GM19452 (cell line): ENCODE measurements at regions not wholly inside any gene's neighbourhood (a gene's known extent, or its start where the extent isn't known, plus 50 kb on each side); places are given as distances from the start of the nearest gene placed in this dataset.

ENCODE experiments used
- ATAC-seq: cut with Tn5 transposase; IDR thresholded peaks from one replicate; pipeline ENCODE4 v1.9.1; 2021; ENCODE audit not compliant: unreplicated experiment

DNA sequence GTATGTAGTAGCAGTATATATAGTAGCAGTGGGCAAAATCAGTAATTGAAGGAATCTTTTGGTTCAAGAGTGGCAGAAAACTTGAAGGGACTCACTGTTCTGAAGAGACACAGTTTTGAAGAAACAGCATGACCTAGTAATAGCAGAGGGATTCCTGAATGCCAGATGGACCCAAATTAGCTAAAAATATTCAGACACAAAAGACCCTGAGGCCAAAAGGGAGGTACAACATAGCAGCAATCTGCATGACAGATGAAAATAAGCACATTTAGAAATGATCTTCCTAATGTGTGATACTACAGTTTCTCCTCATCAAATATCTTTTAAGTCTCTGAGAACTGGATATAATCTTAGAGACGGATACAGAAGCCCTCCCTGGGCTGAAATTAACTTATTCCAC is 536.6 kb downstream of the PPARGC1A start:
- ATAC-seq: no peak

DNA sequence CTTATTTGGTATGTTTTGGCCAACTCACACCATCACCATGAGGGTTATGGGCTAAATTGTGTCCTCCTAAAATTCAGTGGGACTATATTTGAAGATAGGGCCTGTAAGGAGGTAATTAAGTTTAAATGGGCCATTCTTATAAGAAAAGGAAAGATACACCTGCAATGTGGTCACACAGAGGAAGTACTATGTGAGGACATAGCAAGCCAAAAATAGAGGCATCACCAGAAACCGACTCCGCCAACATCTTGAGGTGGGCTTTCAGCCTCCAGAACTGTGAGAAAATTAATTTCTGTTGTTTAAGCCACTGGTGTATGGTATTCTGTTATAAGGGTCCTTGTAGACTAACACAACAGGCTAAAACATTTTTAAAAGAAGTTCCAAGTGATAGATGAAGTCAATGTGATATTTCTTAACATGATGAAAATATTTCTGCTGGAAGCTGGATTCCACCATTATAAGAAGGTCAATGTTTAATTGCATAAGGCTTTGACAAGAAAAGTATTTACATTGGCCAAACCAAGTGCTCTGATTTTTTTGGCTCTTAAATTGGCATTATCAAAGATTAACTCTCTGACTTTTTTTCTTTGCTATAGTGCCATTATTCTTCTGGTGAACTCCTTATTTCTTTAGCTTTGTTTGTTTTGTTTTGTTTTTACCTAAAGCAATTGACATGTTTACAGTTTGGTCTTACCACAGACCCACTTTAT is 540.9 kb downstream of the PPARGC1A start:
- no peak for ATAC-seq

DNA sequence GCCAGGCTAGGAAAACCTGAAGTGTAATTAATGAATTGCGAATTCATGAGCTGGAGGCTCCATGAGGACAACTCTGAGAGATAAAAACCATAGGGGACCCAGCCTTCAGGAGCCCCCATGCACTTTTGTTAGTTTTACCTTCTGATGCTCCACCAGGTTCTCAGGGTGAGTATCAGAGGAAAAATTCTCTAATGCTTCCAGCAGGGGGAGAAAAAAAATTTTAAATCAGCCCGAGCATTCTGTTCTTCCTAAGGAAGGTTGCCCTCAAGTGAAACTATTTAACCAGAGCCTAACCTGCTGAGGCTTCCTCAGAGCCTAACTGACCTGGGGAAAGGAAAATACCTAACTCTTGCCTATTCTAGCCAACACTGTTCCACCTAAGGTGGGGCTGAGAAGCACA is 552.6 kb downstream of the PPARGC1A start:
- no peak for ATAC-seq

DNA sequence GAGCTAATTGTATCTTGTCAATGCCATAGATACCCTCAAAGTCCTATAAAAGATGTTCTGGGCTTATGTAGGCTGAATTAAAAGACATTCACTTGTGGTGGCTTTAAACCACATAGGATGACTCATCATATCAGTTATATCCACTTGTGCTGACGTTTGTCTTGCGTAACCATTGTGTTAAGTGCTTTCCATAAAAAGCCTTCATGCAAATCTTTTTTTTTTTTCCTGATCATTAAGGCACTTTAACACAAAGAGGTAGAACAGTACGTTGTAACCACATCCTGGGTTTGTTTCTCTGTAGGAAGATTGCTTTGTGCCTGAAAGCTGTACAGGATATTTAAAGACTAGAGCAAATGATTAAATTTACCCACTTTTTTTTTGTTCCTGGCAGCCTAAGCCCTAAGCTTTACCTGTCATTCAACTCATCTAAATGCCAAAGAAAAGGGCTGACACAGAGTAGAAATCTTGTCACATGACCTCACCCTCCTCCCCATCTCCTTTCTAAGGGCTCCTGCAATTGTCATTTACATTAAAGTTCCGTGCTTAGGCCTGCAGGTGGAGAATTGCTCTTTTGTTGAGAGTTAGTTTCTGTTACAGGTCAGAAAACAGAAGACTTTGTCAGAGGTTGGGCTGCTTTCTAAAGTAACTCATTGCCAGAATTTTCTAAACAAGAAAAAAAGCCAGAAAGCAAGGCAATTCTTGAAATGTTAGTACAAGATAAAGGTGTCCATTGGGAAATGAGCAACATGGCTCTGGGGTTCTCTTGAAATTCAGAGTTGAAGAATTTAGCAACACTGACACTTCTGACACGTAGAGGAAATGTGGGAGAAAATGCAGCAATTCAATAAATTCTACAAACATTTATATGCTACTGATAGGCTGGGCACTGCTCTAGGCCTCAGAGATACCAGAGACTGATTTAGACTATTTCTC is 555.6 kb downstream of the PPARGC1A start:
- ATAC-seq: peak; percentile 82

DNA sequence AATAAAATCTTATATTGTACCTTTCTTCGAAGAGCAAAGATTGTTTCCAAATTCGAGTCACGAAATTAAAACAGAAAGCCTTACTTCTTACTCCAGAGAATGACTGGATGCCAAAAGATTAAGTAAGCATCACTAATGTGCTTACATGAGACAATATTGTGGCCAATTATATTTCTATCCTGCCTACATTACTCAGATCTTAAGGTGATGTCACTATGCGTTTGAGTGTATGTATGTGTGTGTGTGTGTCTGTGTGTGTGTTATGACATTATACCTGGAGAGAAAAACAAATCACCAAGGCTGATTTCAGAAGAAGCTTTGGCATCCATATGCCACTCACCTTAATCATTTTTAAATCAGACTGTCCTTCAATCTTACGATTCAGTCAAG is 556.3 kb downstream of the PPARGC1A start:
- ATAC-seq: no peak

DNA sequence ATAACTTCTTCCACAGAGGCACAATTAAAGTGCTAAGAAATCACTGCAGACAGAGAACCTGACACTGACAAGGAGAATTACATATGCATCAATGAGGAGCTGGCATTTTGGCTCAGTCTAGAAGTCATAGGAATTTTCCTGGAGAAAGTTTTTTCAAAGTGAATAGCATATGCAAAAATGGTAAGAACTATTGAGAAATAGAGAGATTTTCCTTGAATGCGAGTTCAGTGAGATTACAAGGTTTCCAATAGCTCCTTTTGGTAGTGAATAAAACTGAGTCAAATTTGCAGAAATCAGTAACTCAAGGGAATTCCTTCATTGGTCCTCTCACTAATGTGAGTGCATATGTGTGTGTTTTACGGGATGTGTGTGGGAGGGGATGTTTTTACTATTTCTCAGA is 557.5 kb downstream of the PPARGC1A start:
- no peak for ATAC-seq

DNA sequence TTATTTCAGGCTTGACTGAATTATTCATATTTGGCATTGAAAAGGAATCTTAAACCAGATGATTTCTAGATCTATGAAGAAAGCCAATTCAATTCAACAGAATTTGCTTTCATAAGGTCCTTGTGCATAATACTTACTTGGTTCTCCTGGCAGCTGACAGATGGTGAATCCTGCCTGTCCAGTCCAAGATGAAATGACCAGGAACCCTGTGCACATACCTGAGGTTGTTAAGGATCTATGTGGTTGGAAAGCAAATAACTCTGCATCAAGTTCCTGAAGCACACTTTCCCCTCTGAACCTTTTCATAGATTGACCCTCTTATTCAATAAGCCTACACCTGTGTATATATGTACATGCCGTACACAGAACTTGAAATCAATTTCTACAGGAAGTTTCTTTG is 562.7 kb downstream of the PPARGC1A start:
- ATAC-seq: no peak

DNA sequence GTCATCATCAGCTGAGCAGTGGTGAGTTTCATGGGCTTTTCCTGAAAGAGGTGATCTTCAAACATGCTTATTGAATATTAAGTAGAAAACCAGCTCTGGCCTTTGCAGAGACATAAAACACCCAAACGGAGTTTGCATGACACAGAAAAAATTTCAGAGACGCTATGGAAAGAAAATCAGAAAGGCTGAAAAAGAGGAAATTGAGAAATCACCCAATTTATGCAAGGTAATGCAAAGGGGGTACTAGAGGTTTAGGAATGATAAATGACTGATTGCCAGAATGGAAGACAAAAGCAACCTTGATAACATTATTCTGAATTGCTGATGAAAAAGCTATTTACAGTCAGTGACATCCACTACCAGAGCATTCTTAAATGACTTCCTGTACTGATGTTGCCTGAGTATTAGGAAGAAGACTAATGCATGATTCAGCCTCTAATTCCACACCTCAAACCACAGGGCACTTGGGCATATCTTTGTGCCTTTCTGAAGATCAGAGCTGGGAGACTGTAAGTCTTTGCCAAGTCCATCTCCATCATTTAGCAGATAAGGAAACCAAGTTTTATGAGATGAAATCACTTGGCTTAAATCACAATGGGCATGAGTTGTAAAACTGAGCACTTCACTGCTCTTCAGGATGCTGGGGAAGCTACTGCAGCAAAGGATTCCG is 565.7 kb downstream of the PPARGC1A start:
- ATAC-seq: no peak

DNA sequence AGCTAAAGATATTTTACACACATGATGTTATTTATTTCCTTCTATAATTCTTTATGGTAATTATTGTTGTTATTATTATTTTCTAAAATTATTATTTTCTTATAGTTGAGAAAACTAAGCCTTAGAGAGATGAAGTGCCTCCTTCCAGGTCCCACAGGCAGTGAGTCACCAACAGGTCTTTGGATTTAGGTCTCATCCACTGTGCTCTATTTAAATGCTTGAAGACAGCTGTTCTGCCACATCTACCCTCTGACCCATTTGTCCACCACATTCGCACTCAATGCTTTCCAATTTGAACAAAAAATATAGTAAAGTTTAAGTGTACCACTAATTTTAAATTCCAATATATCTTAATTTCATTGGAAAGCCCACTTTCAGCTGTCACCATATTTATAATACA is 566.4 kb downstream of the PPARGC1A start:
- no peak for ATAC-seq

DNA sequence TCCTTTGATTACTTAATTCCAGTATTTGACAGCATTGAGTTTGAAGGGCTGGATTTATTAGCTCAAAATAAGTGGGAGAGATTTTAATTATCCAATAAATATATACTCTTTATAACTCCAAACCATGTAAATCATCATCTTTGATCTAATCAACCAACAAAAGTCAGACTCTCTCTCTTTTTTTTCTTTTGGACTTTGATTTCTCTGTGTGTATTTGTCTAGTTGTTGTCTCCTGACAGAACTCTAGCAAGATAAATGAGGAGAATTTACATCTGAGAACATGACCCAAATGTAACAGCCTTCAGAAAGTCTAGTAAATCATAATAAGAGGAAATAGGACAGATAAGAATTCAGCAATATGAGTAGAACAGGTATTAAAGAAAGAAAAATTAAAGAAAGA is 567.1 kb downstream of the PPARGC1A start:
- no peak for ATAC-seq

DNA sequence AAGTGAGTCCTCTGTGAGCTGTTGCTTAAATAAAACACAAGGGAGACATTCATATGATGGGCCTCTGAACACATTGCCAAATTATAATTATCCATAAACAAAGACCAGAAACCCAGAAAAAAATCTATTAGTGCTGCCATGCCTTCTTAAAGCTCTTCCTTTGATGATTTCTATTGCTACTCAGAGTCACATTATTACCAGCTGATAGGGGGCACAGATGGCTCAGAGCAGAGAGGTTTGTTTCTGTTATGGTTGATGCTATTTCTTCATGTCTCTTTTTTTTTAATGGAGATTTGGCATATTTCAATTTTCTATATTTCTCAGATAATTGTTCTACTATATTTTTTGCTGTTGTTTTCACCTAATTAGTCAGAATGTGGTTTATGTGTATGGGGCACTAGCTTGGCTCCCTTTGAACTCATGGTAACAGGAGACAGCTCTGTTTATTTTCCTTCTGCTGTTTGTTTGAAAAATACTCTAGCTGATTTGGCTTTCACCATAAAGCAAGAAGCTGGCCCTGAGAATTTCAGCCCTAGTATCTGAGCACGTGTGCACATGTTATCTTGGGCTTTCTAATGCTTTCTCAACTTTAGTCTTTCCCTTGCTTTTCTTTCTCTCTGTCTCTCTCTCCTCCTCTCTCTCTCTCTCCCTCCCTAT is 568.8 kb downstream of the PPARGC1A start:
- ATAC-seq: no peak

DNA sequence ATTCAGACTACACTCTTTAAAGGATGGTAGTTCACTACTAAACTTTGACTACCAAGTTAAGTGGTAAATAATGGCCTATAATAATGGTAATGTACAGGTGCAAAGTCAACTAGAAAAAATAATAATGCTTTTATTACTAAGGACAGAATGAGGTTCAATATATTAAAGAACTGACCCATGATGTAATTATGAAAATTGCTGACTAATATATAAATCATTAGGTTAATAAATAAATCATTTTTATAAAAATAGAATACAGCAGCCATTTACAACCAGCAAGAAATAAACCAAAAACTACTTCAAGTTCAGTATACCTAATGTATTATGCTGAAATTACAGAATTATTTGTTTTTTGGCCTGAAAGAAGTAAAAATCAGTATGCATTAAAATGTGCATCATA is 577.2 kb downstream of the PPARGC1A start:
- ATAC-seq: no peak

DNA sequence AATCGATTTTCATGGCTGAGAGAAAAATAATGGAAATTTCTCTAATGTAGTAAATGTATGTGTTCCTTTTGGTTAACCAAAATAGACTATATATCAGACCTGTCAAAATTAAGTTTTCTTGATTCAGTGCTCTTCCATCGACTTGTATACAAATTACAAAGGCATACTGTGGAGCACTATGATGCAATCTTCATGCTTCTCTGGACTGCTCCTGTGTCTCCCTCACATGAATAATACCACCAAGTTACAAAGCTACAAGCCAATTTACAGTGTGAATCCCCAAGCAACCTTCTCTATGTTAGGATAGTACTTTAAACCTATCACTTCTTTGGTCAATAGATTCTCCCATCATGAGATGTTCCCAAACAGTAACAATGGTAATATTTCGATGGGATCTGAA is 577.9 kb downstream of the PPARGC1A start:
- no peak for ATAC-seq

DNA sequence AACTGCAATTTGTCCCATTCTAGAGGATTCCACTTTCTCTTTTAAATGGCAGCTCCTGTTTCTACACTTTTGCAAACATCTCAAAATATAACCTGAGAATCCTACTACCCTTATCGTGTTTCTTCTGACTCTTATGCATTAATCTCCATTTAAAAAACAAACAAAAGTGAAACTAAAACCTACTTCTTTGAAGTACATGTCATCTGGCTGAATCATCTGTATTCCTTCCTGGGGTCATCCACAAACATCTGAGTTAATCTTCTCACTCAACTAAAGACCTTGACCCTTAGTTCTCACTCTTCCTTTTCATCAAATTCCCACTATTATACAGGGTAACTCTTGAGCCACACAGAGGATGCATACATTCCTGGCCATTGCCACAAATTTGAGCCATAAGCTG is 584.8 kb downstream of the PPARGC1A start:
- ATAC-seq: no peak

DNA sequence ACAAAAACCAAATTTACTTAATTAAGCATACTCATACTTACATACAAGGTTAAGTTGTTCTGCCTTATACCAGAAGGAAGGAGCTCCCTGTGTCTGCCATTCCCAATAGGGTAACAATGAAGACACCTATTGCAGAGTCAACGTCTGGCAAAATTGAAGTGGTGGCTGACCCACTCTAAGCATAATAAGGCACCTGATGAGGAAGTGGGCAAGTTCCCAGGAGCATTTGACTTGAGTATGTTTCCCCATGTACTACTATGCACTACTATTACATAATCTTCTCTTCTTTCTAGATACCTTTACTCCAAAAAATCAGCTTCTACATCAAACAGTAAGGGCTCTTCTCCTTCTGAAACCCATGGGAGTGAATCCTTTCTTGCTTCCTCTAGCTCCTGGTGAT is 591.5 kb downstream of the PPARGC1A start:
- no peak for ATAC-seq

DNA sequence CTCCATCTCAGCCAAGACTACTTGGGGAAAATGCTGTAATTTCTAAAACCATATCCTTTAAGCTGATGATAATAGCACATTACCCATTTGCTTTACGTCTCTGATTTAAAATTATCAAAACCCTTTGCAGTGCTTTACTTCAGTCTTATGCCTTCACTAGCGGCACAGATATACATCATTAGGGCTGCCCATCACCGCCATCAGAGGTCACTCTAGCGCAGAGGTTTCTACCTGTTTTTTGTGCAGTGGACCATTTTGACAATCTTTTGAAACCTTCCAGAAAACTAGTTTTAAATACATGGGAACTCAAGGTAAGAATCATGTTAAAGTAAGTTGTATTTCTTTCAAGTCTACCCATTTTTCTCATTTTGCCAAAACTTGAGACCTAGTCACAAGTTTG is 592.5 kb downstream of the PPARGC1A start:
- ATAC-seq: no peak

DNA sequence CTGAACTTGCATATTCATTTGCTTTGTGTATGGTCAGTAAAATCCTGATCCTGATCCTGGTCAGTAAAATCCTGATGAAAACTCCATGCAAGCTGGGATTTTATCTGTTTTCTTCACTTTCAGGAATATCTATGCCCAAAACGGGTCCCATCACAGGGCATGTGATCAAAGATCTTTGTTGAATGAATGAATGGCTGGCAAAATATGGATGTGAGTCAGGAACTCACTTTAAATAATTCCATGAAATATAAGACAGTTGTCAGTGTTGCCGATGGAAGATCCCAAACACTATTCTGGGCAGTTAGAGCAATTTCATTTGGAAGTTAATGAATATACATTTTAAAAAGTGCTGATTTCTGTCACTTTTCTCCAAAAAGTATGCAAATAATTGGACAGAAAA is 598.4 kb downstream of the GBA3 start:
- no peak for ATAC-seq

DNA sequence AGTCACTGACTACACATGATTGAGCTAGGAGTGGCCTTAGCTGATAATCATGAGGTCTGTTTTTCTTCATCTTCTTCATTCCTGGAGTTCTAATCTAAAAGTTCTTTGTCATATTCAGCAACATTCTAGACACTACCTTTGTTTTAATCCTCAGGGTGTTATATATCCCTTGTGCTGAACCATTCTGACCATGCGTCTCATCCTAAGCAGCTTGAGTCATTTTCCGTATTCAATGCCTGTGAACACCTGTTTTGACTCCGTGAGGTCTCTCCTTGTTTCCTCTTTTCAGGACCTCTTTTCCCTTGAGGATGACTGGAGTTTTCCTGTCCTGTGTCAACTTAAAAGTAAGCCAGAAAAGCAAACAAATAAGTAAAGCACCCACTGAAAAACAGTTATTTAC is 597.9 kb downstream of the GBA3 start:
- no peak for ATAC-seq

DNA sequence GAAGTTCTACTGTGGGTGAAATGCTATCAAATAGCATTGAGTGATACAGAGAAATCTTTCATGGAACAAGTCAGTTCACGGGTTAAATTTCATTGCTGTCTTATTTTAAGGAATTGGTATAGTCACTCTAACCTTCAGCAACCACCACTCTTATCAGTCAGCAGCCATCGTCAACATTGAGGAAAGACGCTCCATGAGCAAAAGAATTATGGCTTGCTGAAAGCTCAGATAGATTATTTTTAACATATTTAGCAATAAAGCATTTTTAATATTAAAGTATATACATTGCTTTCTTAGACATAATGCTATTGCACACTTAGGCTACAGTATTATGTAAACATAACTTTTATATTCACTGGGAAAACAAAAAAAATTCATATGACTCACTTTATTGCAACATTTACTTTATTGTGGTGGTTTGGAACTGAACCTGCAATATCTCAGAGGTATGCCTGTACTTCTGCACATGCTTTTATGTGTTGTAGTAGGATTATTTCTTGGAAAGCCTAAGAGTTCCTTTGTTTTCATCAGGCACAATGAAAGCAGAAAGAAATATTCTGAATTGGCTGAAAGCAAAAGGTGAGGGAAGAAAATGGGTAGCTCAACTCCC is 586.7 kb downstream of the GBA3 start:
- no peak for ATAC-seq

DNA sequence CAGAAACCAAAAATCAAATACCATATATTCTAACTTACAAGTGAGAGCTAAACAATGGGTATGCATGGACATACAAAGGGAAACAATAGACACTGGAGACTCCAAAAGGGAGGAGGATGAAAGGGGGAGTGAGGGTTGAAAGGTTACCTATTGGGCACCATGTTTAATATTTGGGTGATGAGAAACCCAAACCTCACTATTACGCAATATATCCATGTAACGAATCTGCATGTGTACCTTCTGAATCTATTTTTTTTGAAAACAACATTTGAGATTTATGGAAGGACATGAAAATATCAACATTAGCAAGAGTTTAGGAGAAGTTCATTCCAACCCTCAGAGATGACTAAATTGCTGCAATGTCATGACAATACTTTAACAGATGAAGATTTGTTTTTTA is 586.1 kb downstream of the GBA3 start:
- ATAC-seq: no peak

DNA sequence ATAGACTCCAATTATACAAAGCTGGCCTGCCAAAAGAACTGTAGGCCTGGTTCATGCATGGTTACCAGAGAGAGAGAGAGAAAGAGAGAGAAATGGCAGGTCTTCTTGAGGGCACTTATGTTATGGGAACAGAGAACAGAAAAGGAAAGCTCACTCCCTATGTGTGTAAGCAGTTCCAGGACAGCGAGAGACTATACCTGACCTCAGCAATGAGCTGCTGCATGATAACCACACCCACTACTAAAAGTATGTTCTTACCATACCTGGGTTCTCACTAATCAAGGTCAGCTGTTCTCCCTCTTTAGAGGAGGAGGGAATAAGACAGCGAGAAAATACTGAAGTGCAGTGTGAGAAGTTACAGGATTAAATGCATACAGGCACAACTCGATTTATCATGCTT is 583.3 kb downstream of the GBA3 start:
- ATAC-seq: no peak
